ENCODE measurements at regions not wholly inside any gene's neighbourhood (a gene's known extent, or its start where the extent isn't known, plus 50 kb on each side); places are given as distances from the start of the nearest gene placed in this dataset.

- peaks cover 5% of the 10 kb centered on the region for H3K4me1 Mint-ChIP-seq (ENCODE audit: unreplicated experiment)
- no peak overlapping the region for H3K4me3 Mint-ChIP-seq
- H3K9me3 Mint-ChIP-seq, result peaks cover 8% of the 10 kb centered on the region
- no peak overlapping the region for H3K27ac Mint-ChIP-seq
- H3K27me3 Mint-ChIP-seq, result peaks cover 5% of the 10 kb centered on the region
- TF ChIP-seq CTCF (conservative IDR thresholded peaks at IDR 0.05), result no peak
- H3K36me3 Mint-ChIP-seq, result no peaks in the 10 kb centered on the region
- DNase-seq (ENCODE audit: extremely low spot score, unreplicated experiment), result no peak
These were observed 82.2 kb upstream of the SOD1 start for GRCh38 chr21:31577271-31577670.

GRCh38 chr21:31576428-31576827 lies 83.1 kb upstream of the SOD1 start:
- Mint-ChIP-seq H3K27ac (no peak overlapping the region), H3K4me3 (no peak overlapping the region), H3K9me3 (peaks cover 8% of the 10 kb centered on the region), H3K36me3 (no peaks in the 10 kb centered on the region), H3K27me3 (peaks cover 5% of the 10 kb centered on the region), H3K4me1 (ENCODE audit: unreplicated experiment) (peaks cover 5% of the 10 kb centered on the region)
- no peak for DNase-seq (ENCODE audit: extremely low spot score, unreplicated experiment)
- TF ChIP-seq CTCF (conservative IDR thresholded peaks at IDR 0.05), result no peak

- H3K27ac Mint-ChIP-seq, result no peak overlapping the region
- H3K36me3 Mint-ChIP-seq, result no peaks in the 10 kb centered on the region
- peaks cover 8% of the 10 kb centered on the region for H3K9me3 Mint-ChIP-seq
- H3K4me3 Mint-ChIP-seq, result no peak overlapping the region
- no peak for DNase-seq (ENCODE audit: extremely low spot score, unreplicated experiment)
- H3K27me3 Mint-ChIP-seq, result peaks cover 2% of the 10 kb centered on the region
- peaks cover 6% of the 10 kb centered on the region for H3K4me1 Mint-ChIP-seq (ENCODE audit: unreplicated experiment)
- TF ChIP-seq CTCF (conservative IDR thresholded peaks at IDR 0.05), result no peak
These were observed 86.3 kb upstream of the SOD1 start for GRCh38 chr21:31573217-31573616.

- H3K27me3 Mint-ChIP-seq, result no peaks in the 10 kb centered on the region
- H3K27ac Mint-ChIP-seq, result no peak overlapping the region
- no peak for TF ChIP-seq CTCF (conservative IDR thresholded peaks at IDR 0.05)
- H3K4me3 Mint-ChIP-seq, result no peak overlapping the region
- peaks cover 7% of the 10 kb centered on the region for H3K4me1 Mint-ChIP-seq (ENCODE audit: unreplicated experiment)
- H3K9me3 Mint-ChIP-seq, result peaks cover 8% of the 10 kb centered on the region
- DNase-seq (ENCODE audit: extremely low spot score, unreplicated experiment), result no peak
- no peaks in the 10 kb centered on the region for H3K36me3 Mint-ChIP-seq
These were observed 87.6 kb upstream of the SOD1 start for GRCh38 chr21:31571879-31572278.

GRCh38 chr21:31570824-31571566 lies 88.5 kb upstream of the SOD1 start:
- H3K36me3 Mint-ChIP-seq, result no peaks in the 10 kb centered on the region
- no peaks in the 10 kb centered on the region for H3K27me3 Mint-ChIP-seq
- no peak overlapping the region for H3K4me3 Mint-ChIP-seq
- DNase-seq (ENCODE audit: extremely low spot score, unreplicated experiment), result no peak
- no peak overlapping the region for H3K27ac Mint-ChIP-seq
- H3K4me1 Mint-ChIP-seq (ENCODE audit: unreplicated experiment), result peaks cover 15% of the 10 kb centered on the region
- TF ChIP-seq CTCF (conservative IDR thresholded peaks at IDR 0.05), result no peak
- H3K9me3 Mint-ChIP-seq, result peaks cover 8% of the 10 kb centered on the region

All from type B pancreatic cell (in vitro differentiated cells).